Fibroblast of skin of abdomen (primary cell): ENCODE measurements at regions not wholly inside any gene's neighbourhood (a gene's known extent, or its start where the extent isn't known, plus 50 kb on each side); places are given as distances from the start of the nearest gene placed in this dataset.
A peak's percentile ranks its signal among the peaks of the same experiment; 100 is the strongest.

Experiments used
- DNase-seq: peaks from one replicate; pipeline ENCODE4 v3.0.0-alpha.2; 2013

GRCh38 chr2:118177884-118178283 is 89.6 kb downstream of the INSIG2 start:
- no peak for DNase-seq

GRCh38 chr2:118177318-118177717 is 89.0 kb downstream of the INSIG2 start:
- no peak for DNase-seq

- no peak for DNase-seq
Measured at GRCh38 chr2:118176601-118177000, 88.3 kb downstream of the INSIG2 start.

GRCh38 chr2:118171546-118171945 is 83.3 kb downstream of the INSIG2 start:
- no peak for DNase-seq

GRCh38 chr2:118169359-118170005 is 81.2 kb downstream of the INSIG2 start:
- no peak for DNase-seq

- peak; percentile 5 for DNase-seq
Measured at GRCh38 chr2:118168615-118169014, 80.3 kb downstream of the INSIG2 start.

- DNase-seq = no peak
Measured at GRCh38 chr2:118167026-118167425, 78.8 kb downstream of the INSIG2 start.

GRCh38 chr2:118166242-118166641 is 78.0 kb downstream of the INSIG2 start:
- no peak for DNase-seq

- DNase-seq = no peak
Measured at GRCh38 chr2:118165595-118165994, 77.3 kb downstream of the INSIG2 start.
